ENCODE measurements at regions not wholly inside any gene's neighbourhood (a gene's known extent, or its start where the extent isn't known, plus 50 kb on each side); places are given as distances from the start of the nearest gene placed in this dataset.
"Not testable (repeated sequence)": the region's sequence is repeated elsewhere in the genome, so short reads cannot be mapped to it uniquely, and the experiment has no call there.

DNA sequence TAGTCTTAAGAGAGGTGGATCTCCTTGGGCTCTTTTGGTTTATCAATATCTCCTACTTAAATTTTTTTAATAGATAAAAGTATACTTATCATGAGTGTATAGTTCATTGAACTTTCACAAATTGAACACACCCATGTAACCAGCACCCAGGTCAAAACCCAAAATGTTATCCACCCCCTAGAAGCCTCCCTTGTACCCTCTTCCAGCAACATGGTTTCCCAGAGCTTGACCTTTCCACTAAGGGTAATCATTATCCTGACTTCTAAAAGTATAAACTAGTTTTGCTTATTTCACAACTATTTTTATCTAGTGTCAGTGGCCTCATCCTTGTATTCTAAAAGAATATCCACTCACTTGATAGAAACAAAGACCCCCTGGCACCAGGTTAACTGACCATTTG is 106.8 kb downstream of the MDH1 start:
- DNase-seq (ENCODE audit: low spot score), result no peak

DNA sequence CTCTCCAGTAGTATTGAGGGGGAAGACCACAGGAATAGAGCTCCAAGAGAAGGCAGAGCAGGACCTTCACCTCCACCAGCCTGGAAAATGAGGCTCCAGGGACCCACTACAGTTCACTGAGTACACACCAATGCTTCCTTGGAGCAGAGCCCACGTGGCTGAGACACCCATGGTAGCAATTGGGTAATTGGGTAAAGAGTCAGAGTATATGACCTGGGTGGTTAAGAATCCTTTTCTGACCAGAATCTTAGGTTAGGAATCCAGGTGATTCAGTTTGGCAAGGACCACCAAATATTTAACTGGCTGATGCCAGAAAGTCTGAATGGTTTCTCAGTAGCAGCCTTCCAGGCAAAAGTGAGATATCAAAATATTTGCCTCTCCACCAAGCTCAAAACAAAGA is 107.7 kb downstream of the MDH1 start:
- no peak for DNase-seq (ENCODE audit: low spot score)

DNA sequence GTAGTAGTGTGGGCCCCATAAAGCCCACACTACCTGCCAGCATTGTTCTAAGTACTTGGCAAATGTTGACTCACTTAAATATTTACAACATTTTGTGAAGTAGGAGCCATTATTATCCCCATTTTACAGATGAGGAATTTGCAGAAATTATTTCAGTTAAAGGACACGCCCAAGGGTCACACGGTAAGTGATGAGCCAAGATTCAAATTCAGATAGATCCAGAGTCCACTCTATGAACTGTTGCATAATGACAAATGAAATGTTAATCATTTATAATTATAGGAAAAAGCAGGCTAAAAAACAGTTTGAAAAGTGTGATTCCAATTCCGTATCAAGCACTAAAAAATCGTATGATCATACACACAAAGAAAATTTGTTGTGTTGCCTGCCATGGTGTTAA is 108.4 kb downstream of the MDH1 start:
- DNase-seq (ENCODE audit: low spot score), result no peak

DNA sequence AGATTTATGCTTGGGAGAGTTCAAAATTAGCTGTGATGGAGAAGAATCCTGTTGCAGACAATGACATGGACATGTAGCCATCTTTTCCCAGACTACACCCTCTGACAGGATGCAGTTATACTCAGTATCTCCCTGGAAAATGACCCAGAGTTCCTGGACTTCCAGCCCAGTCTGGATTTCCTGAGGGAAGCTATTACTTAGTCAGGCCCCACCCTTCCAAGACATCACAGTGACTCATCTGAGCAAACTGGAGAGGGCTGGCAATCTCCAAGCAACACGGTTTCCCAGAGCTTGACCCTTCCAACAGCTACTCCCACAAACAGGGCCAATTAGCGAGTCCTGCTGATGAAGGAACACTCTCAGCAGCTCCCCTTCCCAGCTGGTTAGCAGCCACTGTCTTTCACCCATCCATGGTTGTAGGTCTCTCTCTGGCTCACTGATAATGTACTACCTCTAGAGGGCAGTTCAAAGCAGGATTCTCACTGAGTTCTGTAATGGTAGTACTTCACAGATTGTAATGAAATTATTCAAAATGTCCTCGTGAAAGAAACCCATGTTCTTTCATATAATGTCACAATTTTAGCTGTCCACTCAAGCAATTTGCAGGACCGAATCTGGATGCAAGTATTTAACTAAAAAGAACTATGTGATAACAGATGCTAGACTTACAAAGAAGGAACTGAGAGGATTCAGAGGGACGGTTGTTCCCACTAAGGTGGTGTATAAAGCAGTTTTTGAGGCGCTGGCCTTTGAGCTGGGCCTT is 110.2 kb downstream of the MDH1 start:
- peak; percentile 27 for DNase-seq (ENCODE audit: low spot score)

DNA sequence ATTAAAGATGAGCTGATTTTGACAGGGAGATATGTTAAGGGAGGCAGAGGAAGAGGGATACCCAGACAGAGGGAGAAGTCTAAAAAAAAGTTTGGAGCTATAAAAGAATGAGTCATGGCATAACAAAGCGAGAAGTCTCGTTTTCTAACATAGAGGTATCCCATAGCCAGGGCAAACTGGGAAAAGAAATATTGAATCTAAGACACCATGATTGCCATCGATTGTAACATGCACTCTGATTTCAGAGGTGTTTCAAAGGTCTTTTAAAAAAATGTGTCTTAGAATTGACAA is 110.7 kb downstream of the MDH1 start:
- DNase-seq (ENCODE audit: low spot score), result no peak

DNA sequence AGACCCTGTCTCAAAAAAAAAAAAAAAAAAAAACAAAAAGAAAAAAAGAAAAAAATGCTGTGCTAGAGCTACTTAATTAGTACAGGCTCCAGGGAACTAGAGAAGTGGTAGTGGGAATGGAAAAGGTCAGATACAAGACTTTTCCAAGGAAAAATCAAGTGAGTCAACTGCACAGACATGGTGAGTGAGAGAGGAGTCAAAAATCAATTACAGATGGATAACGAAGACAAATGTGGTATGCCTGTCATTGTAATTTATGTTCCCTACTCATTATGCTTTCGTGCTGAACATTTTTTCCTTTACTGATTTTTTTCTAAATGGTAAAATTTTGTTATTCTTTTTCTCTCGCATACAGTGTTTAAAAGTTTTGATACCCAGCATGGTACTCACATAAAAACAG is 111.5 kb downstream of the MDH1 start:
- no peak for DNase-seq (ENCODE audit: low spot score)

DNA sequence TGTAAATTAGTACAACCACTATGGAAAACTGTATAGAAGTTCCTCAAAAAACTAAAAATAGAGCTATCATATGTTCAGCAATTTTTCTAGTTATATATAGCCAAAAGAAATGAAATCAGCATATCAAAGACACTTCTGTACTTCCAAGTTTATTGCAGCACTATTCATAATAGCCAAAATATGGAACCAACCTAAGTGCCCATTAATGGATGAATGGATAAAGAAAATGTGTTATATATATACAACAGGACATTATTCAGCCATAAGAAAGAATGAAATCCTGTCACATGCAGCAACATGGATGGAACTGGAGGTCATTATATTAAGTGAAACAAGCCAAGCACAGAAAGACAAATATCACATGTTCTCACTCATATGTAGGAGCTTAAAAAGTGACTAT is 112.6 kb downstream of the MDH1 start:
- DNase-seq (ENCODE audit: low spot score), result no peak

DNA sequence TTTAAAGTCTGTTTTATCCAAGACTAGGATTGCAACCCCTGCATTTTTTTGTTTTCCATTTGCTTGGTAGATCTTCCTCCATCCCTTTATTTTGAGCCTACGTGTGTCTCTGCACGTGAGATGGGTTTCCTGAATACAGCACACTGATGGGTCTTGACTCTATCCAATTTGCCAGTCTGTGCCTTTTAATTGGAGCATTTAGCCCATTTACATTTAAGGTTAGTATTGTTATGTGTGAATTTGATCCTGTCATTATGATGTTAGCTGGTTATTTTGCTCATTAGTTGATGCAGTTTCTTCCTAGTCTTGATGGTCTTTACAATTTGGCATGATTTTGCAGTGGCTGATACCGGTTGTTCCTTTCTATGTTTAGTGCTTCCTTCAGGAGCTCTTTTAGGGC is 117.3 kb downstream of the MDH1 start:
- not testable (repeated sequence) for DNase-seq (ENCODE audit: low spot score)

DNA sequence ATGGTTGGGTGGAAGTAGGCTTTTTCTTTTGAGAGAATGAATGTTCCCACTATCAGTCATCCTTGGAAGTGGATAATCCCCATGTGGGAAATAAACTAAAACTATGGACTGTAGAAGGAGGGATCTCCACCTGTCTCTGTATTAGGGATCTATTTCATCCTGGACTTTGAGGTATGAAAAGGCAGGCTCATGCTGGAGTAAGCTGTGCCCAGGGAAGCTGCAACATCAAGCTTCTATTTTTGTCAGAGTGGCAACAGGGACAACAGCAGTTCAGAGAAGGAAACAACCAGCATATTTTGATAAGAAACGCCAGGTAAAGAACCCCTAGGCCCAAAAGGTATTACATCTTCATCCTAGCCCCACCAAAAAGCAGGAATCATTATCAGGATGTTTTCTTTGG is 122.0 kb downstream of the MDH1 start:
- DNase-seq (ENCODE audit: low spot score), result no peak

DNA sequence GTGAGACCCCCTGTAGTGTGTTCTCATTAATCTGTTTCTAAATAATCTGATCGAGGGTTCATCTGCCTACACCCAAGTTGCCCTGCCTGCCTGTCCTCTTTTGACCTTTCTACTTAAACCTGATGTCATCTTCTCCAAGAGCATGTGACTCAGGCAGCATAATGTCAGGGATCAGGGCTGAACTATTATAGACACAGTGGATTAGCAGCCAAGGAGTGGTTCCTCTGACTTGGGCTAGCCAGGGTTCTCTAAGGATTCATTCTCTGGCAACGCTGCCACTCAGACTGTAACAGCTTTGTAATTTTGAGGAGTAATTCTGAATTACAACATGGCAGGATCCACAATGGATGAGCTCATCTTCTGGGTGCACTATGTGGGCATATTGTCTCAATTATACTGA is 124.0 kb downstream of the MDH1 start:
- DNase-seq (ENCODE audit: low spot score), result no peak

DNA sequence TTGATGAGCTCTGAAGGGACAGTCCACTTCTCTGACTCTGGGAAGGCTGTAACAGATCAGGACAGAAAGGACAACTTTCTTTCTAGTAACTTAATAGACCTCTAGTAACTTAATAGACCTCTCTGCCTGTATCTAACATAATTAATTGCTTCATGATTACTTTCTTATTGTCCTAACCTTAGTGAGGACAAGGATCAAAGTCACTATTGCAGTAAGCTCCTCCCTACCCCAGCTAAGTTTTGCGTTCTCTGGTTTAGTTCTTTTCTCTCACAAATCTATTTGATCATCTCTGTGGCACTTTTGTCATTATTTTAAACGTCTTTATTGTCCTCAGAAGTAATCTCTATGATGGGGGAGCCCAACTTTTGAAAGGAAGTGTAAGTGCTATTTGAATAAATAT is 125.5 kb upstream of the UGP2 start:
- no peak for DNase-seq (ENCODE audit: low spot score)

DNA sequence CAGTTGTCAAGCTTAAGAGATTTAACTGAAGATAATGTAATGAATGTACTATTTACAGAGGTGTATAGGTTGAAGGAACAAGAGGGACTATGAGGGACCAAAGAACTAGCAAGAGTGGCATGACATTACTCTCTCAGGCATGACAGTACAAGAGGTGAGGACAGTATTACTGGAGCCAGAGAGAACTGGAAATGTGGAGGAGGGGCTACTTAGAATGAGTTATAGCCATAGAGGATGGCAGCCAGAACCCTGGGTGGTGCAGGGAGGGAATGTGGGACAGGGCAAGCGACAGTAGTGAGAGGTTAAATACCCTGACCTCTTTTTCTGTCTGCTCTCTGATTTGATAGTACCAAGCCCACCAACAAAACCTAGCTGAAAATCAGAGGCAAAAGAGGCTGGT is 122.6 kb upstream of the UGP2 start:
- DNase-seq (ENCODE audit: low spot score), result no peak

DNA sequence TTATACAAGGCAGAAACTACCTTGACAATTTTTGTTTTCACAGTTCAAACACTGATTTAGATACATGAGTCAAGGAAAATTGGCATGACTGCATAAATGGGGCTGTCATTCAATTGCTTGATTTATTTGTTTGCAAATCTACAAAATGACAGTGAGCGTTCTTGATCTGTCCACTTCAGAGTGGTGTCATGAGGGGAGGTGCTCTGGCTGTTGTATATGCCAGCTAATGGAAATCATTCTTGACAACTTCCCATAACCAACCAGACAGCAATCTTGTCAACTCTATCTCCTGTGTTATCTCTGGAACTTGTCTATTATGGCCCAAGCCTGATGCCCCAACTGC is 120.6 kb upstream of the UGP2 start:
- no peak for DNase-seq (ENCODE audit: low spot score)

DNA sequence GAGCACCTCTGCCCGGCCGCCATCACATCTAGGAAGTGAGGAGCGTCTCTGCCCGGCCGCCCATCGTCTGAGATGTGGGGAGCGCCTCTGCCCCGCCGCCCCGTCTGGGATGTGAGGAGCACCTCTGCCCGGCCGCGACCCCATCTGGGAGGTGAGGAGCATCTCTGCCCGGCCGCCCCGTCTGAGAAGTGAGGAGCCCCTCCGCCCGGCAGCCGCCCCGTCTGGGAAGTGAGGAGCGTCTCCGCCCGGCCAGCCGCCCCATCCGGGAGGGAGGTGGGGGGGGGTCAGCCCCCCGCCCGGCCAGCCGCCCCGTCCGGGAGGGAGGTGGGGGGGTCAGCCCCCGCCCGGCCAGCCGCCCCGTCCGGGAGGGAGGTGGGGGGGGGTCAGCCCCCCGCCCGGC is 119.4 kb upstream of the UGP2 start:
- not testable (repeated sequence) for DNase-seq (ENCODE audit: low spot score)

DNA sequence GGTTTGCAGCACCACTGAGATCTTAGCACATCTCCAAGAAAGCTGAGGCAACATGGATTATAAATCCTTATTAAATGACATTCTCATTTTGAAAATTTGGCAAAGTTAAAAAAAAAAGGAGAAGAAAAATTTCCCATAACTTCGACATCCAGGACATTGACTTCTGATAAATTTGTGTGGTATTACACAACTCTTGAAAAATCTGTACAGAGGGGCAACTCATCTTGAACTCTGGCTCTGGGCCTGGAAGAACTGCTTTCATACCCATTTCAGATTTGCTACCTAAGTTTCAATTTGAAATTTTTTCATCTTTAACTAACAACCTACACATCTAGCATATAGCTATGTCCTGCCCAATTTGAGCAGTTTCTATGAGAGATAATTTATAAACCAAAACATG is 118.0 kb upstream of the UGP2 start:
- DNase-seq (ENCODE audit: low spot score), result no peak

DNA sequence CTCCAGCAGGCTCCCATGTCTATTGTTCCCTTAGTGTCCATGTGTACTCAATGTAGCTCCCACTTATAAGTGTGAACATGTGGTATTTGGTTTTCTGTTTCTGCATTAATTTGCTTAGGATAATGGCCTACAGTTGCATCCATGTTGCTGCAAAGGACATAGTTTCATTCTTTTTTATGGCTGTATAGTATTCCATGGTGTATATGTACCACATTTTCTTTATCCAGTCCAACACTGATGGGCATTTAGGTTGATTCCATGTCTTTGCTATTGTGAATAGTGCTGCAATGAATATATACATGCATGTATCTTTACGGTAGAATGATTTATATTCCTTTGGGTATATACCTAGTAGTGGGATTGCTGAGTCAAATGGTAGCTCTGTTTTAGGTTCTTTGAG is 116.5 kb upstream of the UGP2 start:
- DNase-seq (ENCODE audit: low spot score), result not testable (repeated sequence)

DNA sequence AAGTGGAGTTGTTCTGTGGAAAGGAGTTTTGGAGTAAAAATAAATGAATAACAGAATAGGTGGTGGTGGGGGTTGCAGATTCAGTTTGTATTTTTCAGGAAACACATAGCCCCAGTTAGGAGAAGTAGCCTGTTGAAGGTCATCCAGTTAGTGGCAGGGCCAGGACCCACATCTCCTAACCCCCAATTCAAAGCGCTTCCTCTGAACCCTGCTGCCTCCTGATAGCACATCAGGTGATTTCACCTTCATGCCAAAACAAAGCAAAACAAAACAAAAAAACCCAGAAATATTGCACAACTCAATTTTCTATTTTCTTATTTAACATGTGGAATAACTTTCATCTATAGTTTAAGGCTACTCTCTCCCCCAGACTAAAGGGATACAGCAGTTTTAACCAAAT is 112.3 kb upstream of the UGP2 start:
- DNase-seq (ENCODE audit: low spot score), result no peak

DNA sequence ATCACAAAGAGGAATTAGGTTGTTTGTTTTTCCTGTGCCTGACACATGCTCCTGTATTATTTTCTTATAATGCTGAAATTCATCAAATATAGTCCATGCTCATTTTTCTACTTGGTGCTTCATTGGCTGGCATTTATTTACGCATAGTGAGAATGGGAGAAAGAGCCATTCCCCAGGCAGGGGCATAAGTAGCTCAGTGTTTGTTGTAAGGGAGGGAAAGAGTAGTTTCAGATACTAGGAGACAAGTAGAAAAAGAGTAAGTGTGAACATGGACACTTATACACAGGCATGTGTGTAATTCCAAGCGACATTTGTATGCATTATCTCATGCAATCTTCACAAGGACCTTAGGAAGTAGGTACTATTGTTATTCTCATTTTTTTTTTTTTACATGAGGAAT is 111.9 kb upstream of the UGP2 start:
- DNase-seq (ENCODE audit: low spot score), result no peak

DNA sequence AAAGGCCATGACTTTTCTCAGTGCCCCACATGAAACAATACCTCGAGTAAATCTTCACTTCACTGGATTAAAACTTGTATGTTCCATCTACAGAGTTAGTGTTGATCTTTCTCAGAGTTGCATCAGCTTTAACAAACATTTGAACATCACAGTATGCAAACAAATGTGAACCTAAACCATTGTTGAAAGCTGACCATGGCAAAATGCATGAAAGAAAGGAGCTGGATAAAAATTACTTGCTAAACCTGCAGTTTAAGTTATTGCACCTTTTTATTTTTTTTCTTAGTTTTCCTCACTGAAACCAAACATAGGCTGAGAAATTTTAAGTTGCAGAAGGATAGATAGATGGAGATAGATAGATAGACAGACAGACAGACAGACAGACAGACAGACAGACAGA is 107.2 kb upstream of the UGP2 start:
- no peak for DNase-seq (ENCODE audit: low spot score)

DNA sequence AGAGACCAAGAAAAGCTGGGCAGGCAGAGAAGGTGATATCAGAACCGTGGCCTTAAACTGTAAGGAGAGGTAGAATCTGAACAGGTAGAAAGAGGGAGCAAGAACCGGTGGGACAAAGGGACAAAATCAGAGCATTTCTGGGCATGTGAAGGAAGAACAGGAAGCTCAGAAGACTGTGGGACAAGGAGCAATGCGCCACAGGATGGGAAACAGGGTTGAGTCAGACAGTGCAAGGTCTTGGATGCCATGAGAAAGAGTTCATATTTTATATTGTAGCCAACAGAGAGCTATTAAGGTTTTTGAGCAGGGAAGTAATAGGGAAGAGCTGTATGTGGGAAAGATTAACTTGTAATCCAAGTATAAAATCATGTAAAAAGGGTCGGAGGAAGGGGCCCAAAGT is 106.4 kb upstream of the UGP2 start:
- no peak for DNase-seq (ENCODE audit: low spot score)

DNA sequence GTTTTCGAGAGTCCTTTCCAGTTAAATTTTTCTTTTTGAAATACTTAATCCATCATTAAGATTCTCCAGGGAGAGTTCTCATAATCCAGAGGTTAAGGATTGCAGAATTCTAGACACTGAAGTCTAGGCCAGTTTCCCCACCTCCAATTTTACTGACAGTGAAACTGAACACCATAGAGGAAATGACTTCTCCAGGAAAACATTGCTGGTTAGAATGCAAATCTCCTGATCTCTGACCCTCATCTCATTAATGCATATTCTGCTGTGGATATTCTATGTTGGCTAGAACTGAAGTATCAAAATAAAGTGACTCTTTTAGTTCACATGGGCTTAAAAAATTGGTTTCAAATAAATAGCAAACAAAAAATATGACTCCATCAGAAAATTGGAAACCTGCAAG is 105.8 kb upstream of the UGP2 start:
- DNase-seq (ENCODE audit: low spot score), result no peak

DNA sequence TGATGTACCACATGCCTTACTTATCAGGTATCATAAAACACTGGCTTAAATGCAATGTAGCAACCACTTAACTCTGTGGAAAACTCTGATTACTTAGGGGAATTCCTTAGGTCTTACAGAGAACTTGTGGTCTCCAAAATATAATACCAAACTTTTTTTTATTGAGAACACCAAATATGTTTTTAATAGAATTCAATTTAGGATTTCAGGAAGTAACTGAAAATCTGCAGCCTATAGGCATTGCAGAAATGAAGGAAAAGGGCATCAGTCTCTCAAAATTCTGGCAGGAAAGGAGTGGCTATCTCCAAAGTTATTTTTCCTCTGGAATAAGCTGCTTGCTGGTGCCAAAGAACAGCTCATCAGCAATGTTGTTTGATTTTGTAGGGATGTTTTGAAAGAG is 105.3 kb upstream of the UGP2 start:
- no peak for DNase-seq (ENCODE audit: low spot score)

DNA sequence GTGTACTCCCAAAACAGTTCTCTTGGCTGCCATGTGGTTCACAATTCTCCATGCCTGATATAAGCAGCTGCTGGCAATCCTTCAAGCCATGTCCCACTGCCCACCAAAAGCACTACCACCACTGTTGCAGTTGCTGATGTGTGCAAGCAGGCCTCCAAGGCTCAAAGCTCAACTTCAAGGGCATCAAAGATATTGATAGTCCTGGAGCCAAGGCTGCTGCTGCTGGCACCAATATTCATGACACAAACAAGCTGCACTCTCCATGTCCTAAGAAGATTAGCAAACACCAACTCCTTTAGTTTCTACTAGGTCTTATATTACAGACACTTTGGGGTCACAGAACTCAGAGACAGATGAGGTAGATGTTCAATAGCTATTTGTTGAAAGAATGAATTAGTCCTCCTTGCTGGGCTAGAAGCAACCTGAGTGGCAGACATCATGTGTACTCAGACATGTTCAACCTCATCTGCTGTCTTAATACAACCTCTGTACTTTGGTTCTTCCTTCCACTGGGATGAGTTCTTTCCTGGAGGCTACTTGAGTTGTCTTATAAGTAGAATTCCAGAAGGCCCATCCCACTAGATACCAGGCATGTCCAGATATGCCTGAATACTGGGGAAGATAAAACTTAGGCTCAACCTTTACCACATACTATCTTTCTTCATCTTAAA is 104.5 kb upstream of the UGP2 start:
- DNase-seq (ENCODE audit: low spot score), result no peak

DNA sequence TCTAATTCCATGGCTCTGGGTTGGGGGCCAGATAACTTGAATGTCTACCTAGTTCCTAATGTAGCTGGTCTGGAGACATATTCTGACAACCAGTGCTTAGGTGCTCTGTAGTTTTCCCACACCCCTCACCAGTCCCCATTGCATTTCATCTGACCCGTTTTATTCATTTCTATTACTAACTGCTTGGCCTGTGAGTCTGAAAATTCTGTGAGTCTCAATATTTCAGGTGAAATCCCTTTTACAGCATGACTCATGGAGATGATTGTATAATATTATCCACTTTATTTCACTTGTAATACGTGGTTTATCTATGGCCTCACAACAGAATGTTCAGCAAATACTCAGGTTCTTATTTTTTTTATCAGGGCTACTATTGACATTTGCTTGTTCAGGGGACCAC is 103.7 kb upstream of the UGP2 start:
- no peak for DNase-seq (ENCODE audit: low spot score)

Data from activated CD4-positive, alpha-beta T cell treated with anti-CD3 and anti-CD28 coated beads, Interleukin-2, Interleukin-4, amounts not matched to agents 100 ng/mL and 50 ng/mL, durations not matched to agents 16 hours and 8 hours (primary cell).